ENCODE measurements at regions not wholly inside any gene's neighbourhood (a gene's known extent, or its start where the extent isn't known, plus 50 kb on each side); places are given as distances from the start of the nearest gene placed in this dataset.

DNA sequence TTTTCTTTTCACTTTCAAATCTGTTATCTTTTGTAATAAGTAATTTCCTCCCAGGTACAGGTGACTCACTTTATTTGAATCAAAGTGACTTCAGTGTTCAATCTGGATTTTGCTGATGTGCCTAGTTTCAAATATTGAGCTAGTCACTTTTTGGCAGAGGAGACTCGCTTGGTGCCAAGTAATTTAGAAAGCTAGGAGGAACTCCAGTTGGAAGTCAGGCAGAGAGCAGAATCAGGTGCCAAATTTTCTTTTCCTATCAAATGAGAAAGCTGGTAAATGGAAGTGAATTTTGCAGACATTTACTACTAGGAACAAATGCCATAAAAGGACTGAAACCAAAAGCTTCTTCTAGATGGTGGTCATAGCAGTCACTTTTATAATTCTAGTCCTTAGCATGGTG is 656.0 kb upstream of the KIF2B start:
- Histone ChIP-seq H2AK5ac (ENCODE audit: low read depth, low read length) (no peak overlapping the region), H3K79me1 (ENCODE audit: low read depth in 1 of 2, low read length in 2 of 2) (no peaks in the 10 kb centered on the region), H3K9me1 (ENCODE audit: insufficient read depth, low read length) (no peaks in the 10 kb centered on the region), H3K4ac (ENCODE audit: low read depth, low read length) (no peak overlapping the region), H2BK20ac (ENCODE audit: low read depth, low read length) (no peak overlapping the region), H3K27me3 (ENCODE audit: control insufficient read depth, insufficient read depth, low read length) (no peaks in the 10 kb centered on the region), H3K4me2 (ENCODE audit: low read depth, low read length) (no peak overlapping the region), H2AFZ (replicated peaks; ENCODE audit: low read length, poor library complexity) (no peak overlapping the region), H3K4me1 (ENCODE audit: control insufficient read depth, insufficient read depth, low read length) (no peaks in the 10 kb centered on the region), H3K18ac (ENCODE audit: low read depth, low read length) (no peak overlapping the region), H3K14ac (replicated peaks; ENCODE audit: low read depth, low read length) (no peak overlapping the region), H4K5ac (ENCODE audit: low read depth, low read length) (no peak overlapping the region), H3K4me3 (ENCODE audit: insufficient read depth, low read depth, low read length) (no peak overlapping the region), H2BK15ac (ENCODE audit: low read depth, low read length) (no peak overlapping the region), H4K91ac (ENCODE audit: insufficient read depth, low read depth, low read length) (no peak overlapping the region), H3K9ac (ENCODE audit: low read depth, low read length) (no peak overlapping the region), H3K36me3 (ENCODE audit: control insufficient read depth, insufficient read depth, low read length) (no peaks in the 10 kb centered on the region), H2BK120ac (ENCODE audit: low read depth, low read length) (no peak overlapping the region), H4K8ac (ENCODE audit: low read depth in 2 of 2, low read length in 2 of 2) (no peak overlapping the region), H3K27ac (ENCODE audit: insufficient read depth, low read length) (no peak overlapping the region), H4K20me1 (ENCODE audit: insufficient read depth, low read length) (no peaks in the 10 kb centered on the region), H3K23ac (ENCODE audit: low read depth, low read length) (no peak overlapping the region), H3K9me3 (ENCODE audit: control insufficient read depth, insufficient read depth, low read length) (no peaks in the 10 kb centered on the region; the same call in 1 of the 2 replicates), H3K56ac (ENCODE audit: extremely low read depth, insufficient read depth, low read length) (no peak overlapping the region), H2BK5ac (ENCODE audit: low read depth, low read length, poor library complexity, severe bottlenecking) (no peak overlapping the region), H2AK9ac (replicated peaks; ENCODE audit: low read depth, low read length, poor library complexity) (no peak overlapping the region)
- POLR2A ChIA-PET (ENCODE audit: unreplicated experiment): no interaction called here
- WGBS, 2 experiments (ENCODE audit: extremely low coverage in 2 of 2, insufficient read length in 1 of 2): no CpG with 5 or more reads among the region's 1 CpG
- DNase-seq (no peak), ATAC-seq (ENCODE audit: low read depth) (no peak)
- intact Hi-C loops (cut with micrococcal nuclease) (no loop called here), in situ Hi-C loops (cut with MboI; ENCODE audit: low sequenced_read_pairs) (no loop called here), dilution Hi-C loops (cut with HindIII; ENCODE audit: low sequenced_read_pairs, unreplicated experiment) (no loop called here)
- no TSS peak for BruUV-seq (replicated peaks)
- CTCF ChIA-PET: no interaction called here
- TF ChIP-seq, protein P1, sequence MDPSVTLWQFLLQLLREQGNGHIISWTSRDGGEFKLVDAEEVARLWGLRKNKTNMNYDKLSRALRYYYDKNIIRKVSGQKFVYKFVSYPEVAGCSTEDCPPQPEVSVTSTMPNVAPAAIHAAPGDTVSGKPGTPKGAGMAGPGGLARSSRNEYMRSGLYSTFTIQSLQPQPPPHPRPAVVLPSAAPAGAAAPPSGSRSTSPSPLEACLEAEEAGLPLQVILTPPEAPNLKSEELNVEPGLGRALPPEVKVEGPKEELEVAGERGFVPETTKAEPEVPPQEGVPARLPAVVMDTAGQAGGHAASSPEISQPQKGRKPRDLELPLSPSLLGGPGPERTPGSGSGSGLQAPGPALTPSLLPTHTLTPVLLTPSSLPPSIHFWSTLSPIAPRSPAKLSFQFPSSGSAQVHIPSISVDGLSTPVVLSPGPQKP (IDR thresholded peaks at IDR 0.05; ENCODE audit: borderline replicate concordance, low read depth, low read length): no peak
- TF ChIP-seq RFX5 (IDR thresholded peaks at IDR 0.05; ENCODE audit: low read depth, low read length): no peak
- no peak for TF ChIP-seq CHD1 (IDR thresholded peaks at IDR 0.05; ENCODE audit: low read depth, low read length)
- no peak for TF ChIP-seq RAD21 (IDR thresholded peaks at IDR 0.05; ENCODE audit: low read length)
- no peak for TF ChIP-seq MAFK (IDR thresholded peaks at IDR 0.05; ENCODE audit: low read depth, low read length)
- TF ChIP-seq, protein P2, sequence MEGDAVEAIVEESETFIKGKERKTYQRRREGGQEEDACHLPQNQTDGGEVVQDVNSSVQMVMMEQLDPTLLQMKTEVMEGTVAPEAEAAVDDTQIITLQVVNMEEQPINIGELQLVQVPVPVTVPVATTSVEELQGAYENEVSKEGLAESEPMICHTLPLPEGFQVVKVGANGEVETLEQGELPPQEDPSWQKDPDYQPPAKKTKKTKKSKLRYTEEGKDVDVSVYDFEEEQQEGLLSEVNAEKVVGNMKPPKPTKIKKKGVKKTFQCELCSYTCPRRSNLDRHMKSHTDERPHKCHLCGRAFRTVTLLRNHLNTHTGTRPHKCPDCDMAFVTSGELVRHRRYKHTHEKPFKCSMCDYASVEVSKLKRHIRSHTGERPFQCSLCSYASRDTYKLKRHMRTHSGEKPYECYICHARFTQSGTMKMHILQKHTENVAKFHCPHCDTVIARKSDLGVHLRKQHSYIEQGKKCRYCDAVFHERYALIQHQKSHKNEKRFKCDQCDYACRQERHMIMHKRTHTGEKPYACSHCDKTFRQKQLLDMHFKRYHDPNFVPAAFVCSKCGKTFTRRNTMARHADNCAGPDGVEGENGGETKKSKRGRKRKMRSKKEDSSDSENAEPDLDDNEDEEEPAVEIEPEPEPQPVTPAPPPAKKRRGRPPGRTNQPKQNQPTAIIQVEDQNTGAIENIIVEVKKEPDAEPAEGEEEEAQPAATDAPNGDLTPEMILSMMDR (conservative IDR thresholded peaks at IDR 0.05; ENCODE audit: low read depth, low read length): no peak
- TF ChIP-seq MAZ (IDR thresholded peaks at IDR 0.05; ENCODE audit: borderline replicate concordance, low read depth, low read length): no peak

Data from IMR-90 (cell line).